Amygdala (tissue), 56 donors: ENCODE measurements at regions not wholly inside any gene's neighbourhood (a gene's known extent, or its start where the extent isn't known, plus 50 kb on each side); places are given as distances from the start of the nearest gene placed in this dataset.
"Not testable (repeated sequence)": the region's sequence is repeated elsewhere in the genome, so short reads cannot be mapped to it uniquely, and the experiment has no call there.

Experiments
- DNase-seq, 56 donors: peaks; one replicate each; lab custom pipeline; 2025; lab: John Stamatoyannopoulos, UW

DNA sequence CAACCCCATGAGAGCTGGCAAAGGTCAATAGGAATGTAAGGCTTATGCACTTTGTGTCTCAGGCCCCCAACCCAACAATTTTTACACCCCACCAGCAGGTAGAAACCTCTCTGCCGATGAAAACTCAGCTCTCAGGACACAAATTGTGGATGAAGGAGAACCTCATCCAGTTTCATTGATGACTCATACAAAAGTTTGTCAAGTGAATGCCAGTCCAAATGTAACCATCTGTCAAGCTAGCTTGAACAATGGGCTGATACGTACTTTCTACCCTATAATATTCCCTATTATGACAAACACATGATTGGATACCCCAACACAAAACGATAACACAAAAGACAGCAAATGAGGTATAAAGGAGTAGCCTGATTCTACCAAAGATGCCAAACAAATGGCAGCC is 321.2 kb upstream of the TMEFF2 start:
- DNase-seq: no peak

DNA sequence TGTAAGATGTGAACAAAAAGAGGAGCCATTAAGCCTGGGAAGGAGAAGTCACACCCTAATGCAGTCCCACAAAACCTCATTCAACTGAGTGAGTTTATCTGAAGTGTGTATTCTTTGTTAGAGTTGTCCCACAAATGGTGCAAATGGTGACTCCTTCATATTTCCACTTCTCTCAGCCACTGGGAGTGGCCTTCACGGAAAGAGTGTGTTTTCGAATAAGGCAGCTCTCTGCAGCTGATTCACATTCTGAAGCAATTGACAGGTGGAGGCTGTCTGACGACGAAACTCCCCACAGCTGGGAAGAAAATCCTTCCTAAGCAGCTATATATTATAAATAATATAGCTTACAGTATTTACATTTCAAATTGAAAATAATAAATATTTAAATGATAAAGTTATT is 318.8 kb upstream of the TMEFF2 start:
- no peak for DNase-seq

DNA sequence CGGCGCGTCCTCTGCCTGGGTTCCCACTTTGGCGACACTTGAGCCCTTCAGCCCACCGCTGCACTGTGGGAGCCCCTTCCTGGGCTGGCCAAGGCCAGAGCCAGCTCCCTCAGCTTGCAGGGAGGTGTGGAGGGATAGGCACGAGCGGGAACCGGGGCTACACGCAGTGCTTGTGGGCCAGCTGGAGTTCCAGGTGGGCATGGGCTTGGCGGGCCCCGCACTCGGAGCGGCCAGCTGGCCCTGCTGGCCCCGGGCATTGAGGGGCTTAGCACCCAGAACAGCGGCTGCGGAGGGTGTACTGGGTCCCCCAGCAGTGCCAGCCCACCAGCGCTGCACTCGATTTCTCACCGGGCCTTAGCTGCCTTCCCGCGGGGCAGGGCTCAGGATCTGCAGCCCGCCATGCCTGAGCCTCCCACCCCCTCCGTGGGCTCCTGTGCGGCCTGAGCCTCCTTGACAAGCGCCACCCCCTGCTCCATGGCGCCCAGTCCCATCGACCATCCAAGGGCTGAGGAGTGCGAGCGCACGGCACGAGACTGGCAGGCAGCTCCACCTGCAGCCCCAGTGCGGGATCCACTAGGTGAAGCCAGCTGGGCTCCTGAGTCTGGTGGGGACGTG is 313.2 kb upstream of the TMEFF2 start:
- not testable (repeated sequence) for DNase-seq

- DNase-seq: peak in 2 of 56 donors; percentile 3 to 10
Observed at GRCh38 chr2:192500550-192501200, 305.9 kb upstream of the TMEFF2 start.

GRCh38 chr2:192499476-192499875 is 304.7 kb upstream of the TMEFF2 start:
- no peak for DNase-seq

- no peak for DNase-seq
Observed at GRCh38 chr2:192498747-192499146, 304.0 kb upstream of the TMEFF2 start.

DNA sequence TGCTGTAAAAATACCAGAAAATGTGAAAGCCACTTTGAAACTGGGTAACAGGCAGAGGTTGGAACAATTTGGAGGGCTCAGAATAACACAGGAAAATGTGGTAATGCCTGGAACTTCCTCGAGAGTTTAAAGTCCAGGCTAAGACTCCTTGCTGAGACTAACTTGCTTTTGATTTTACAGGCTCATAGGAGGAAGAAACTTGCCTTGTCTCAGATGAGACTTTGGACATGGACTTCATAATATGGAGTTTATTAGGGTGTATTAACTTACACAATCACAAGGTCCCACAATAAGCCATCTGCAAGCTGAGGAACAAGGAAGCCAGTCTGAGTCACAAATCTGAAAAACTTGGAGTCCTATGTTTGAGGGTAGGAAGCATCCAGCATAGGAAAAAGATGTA is 293.4 kb upstream of the TMEFF2 start:
- DNase-seq: not testable (repeated sequence)

DNA sequence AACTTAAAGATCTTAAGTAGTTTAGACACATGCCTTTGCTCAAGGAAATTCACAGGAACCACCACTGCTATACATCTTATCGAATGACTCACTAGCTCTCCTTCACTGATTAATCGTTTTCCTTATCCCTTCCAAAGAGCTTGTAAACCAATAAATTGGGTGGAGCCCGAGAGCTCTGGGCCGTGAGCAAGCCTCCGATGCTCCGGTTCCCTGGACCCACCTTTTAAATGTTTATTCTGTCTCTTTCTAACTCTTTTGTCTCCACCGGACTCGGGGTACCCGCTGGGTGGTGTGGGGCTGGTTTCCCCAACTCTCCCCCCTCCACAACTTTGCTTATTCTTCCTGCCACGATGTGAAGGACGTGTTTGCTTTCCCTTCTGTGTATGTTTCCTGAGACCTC is 292.9 kb upstream of the TMEFF2 start:
- no peak for DNase-seq

DNA sequence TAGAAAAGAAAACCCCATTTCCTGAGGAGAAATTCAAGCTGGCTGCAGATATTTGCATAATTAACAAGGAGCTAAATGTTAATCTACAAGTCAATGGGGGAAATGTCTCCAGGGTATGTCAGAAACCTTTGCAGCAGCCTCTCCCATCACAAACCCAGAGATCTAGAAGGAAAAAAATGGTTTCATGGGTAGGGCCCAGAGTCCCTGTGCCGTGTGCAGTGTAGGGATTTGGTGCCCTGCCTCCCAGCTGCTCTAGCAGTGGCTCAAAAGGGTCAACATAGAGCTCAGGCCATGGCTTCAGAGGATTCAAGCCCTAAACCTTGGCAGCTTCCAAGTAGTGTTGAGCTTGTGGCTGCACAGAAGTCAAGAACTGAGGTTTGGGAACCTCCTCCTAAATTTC is 290.2 kb upstream of the TMEFF2 start:
- no peak for DNase-seq

DNA sequence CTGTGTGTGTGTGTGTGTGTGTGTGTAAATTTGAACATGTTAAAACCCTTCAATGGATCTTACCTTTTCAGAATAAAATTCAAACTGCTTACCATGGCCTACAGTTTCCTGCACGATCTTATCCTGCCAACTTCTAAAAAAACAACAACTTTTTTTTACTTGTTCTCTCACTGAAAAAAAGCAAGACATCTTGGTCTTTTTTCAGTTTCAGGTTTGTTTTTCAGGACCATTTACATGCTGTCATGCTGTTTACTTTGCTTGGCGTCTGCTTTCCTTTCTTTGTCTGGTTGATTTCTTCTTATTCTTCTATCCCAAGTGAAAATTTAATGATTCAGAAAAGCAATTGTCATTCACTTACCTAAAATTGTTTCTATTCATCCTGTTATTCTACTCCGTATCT is 286.3 kb upstream of the TMEFF2 start:
- DNase-seq: no peak

DNA sequence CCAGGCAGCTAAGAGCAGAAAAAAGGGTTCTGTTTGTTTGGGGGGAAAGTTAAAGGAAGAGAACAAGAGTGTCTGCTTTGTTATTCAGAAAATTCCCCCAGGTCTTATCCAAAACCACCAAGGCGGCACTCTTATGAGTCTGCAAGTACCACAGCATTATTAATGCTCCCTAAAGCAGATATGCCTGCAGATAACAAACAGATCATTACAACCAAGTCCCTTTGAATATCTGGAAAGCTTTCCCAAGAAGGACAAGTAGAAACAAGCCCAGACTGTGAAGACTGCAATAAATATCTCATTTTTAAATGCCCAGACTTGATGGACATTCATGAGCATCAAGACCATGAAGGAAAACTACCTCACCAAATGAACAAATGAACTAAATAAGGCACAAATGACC is 278.6 kb upstream of the TMEFF2 start:
- DNase-seq: no peak

GRCh38 chr2:192471982-192472381 is 277.2 kb upstream of the TMEFF2 start:
- no peak for DNase-seq

DNA sequence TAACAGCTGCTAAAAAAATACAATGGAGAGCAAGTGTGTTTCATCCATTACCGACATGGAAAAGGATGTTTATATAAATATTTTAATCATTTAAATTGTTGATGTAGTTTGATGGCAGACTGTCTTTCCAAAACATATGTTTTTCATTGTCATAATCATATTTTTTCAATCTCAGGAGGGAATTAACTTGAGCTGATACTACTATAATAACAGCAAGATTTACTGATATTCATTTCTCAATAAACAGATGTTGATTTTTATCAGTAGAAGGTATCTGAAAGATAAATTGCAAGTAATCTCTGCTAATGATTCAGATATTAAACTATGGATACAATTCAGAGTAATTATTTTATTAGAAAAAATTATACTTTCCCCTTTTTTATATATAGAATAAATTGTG is 274.9 kb upstream of the TMEFF2 start:
- DNase-seq: no peak

DNA sequence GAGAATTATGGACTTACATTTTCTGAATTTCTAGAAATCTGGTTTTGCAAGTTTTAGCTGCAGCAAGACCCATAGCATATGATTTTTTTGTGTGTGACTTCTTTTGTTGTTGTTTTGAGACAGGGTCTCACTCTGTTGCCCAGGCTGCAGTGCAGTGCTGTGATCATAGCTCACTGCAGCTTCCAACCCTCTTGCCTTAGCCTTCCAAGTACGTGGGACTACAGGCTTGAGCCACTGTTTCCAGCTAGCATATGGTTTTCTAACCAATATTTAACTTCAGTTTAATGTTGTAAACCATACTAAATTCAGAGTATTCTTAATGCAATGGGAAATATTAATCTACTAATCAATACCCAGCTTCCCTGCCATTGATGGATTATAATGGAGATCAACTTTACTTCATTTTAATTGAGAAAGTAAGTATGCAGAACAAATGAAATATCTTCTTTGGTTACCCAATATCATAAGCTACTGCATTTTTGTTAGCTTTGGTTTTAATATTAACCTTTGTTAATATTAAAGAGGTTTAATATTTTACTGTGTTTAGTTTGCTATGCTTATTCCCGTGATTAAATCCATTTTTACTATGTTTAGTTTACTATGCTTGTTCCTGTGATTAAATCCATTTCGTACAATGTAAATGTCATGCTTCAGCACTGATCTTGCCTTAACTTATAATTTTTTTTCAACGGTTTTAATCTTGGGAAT is 273.4 kb upstream of the TMEFF2 start:
- no peak for DNase-seq

- no peak for DNase-seq
Observed at GRCh38 chr2:192465141-192465540, 270.4 kb upstream of the TMEFF2 start.

GRCh38 chr2:192459422-192459821 is 264.7 kb upstream of the TMEFF2 start:
- no peak for DNase-seq

- DNase-seq: no peak
Observed at GRCh38 chr2:192448881-192449280, 254.1 kb upstream of the TMEFF2 start.

DNA sequence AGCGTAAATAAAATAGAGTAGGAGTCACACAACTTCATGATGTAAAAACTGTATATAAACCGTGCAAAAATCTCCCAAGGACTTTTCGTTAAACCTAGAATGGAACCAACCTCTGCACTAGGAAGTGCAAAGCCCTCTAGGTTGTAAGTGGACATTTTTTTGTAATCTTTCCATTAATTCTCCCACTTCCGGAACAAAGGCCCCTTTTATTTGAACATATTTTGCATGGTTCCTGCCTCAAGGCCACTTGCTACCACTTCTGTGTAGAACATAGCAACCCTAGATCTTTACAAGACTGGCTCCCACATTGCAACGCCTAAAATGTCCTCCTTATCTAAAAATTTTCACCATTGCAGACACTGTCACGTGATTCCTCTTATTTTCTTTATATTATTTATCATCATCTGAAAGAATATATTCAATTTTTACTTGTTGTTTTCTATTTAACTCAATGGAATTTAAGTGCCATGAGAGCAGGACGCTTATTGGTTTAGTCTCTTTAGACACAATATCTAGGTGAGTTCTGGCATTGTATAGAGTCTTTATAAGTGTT is 249.6 kb upstream of the TMEFF2 start:
- DNase-seq: no peak

GRCh38 chr2:192443831-192444230 is 249.1 kb upstream of the TMEFF2 start:
- no peak for DNase-seq

GRCh38 chr2:192438239-192438638 is 243.5 kb upstream of the TMEFF2 start:
- no peak for DNase-seq

DNA sequence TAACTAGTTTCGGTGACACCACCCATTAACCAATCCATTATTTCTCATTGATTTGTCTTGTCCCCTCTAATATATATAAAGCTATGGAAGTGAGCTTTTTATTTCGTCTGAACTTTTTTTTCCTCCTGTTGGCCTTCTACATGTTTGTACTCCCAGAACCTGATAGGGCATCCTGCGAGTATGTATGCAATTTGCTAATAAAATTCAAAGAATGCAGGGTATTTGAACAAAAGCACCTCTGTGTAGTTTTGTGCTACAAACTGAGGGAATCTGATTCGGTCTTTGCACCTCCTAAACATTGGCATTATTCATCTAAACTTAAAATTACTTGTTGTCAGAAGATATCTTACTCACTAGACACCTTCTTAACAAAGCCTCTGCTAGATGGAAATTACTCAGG is 242.9 kb upstream of the TMEFF2 start:
- no peak for DNase-seq

- no peak for DNase-seq
Observed at GRCh38 chr2:192424243-192424642, 229.5 kb upstream of the TMEFF2 start.
